KMS-11 (cell line): ENCODE measurements at regions not wholly inside any gene's neighbourhood (a gene's known extent, or its start where the extent isn't known, plus 50 kb on each side); places are given as distances from the start of the nearest gene placed in this dataset.

Experiments used
- H2AFZ ChIP-seq: fragments of 200-600 bp; sonication (generic); 2 replicates; pipeline ENCODE4 v1.6.1; 2016; ENCODE audit warnings: antibody characterized with exemption, mixed run types, low read depth
- H3K27ac ChIP-seq: fragments of 200-600 bp; sonication (generic); 2 replicates; pipeline ENCODE4 v1.6.1; 2016; ENCODE audit warnings: mild to moderate bottlenecking, mixed run types
- H3K27me3 ChIP-seq: fragments of 200-600 bp; sonication (generic); 2 replicates; pipeline ENCODE4 v1.6.1; 2017; ENCODE audit warnings: mild to moderate bottlenecking, low read depth, mixed run types, moderate library complexity; ENCODE audit not compliant: insufficient read depth
- H3K36me3 ChIP-seq: fragments of 200-600 bp; sonication (generic); 2 replicates; pipeline ENCODE4 v1.6.1; 2017; ENCODE audit warnings: mild to moderate bottlenecking, mixed run types; ENCODE audit not compliant: insufficient read depth
- H3K4me1 ChIP-seq: fragments of 200-600 bp; sonication (generic); 2 replicates; pipeline ENCODE4 v1.6.1; 2016; ENCODE audit warnings: mild to moderate bottlenecking, low read depth, mixed run types; ENCODE audit not compliant: poor library complexity, severe bottlenecking
- H3K4me2 ChIP-seq: fragments of 200-600 bp; sonication (generic); 2 replicates; pipeline ENCODE4 v1.7.0; 2016; ENCODE audit warnings: mild to moderate bottlenecking, mixed run types
- H3K4me3 ChIP-seq: fragments of 200-600 bp; sonication (generic); IDR thresholded peaks from 2 replicates; pipeline ENCODE4 v1.6.1; 2017; ENCODE audit warnings: low read depth, low read length, mixed read lengths; ENCODE audit not compliant: insufficient read depth
- H3K79me2 ChIP-seq: fragments of 200-600 bp; sonication (generic); 2 replicates; pipeline ENCODE4 v1.6.1; 2016; ENCODE audit warnings: low read depth, mixed run types; ENCODE audit not compliant: insufficient read depth
- H3K9ac ChIP-seq: fragments of 200-600 bp; sonication (generic); 2 replicates; pipeline ENCODE4 v1.6.1; 2016; ENCODE audit warnings: mild to moderate bottlenecking, mixed run types
- H4K20me1 ChIP-seq: fragments of 200-600 bp; sonication (generic); 2 replicates; pipeline ENCODE4 v1.6.1; 2016; ENCODE audit warnings: mild to moderate bottlenecking, mixed run types; ENCODE audit not compliant: insufficient read depth
- TF ChIP-seq, protein P1 (sequence below): fragments of 200-600 bp; sonication (generic); conservative IDR thresholded peaks from 2 replicates; pipeline ENCODE4 v1.6.1; 2017; ENCODE audit warnings: low read depth, mild to moderate bottlenecking, antibody characterized with exemption, low read length, moderate library complexity, mixed read lengths

DNA sequence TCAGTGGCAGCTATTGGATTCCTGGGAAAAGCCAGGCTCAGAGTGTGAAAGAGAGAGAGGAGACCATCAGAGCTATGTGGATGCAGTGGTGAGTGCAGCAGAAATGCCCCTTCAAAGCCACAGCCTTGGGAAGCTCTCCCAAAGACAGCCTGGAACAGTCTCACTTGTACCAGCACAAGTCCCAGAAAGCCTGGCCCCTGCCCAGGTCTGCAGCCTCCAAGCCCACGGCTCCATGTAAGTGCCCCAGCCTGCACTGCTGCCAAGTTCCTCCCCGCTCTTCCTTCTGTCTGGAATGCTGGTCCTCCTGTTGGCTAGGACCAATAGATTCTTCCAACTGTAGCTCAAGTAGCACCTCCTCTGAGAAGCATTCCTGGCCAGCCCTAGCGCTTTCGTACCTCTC is 539.7 kb downstream of the MIAT start:
- no peak overlapping the region for H3K27ac ChIP-seq
- TF ChIP-seq, protein P1, sequence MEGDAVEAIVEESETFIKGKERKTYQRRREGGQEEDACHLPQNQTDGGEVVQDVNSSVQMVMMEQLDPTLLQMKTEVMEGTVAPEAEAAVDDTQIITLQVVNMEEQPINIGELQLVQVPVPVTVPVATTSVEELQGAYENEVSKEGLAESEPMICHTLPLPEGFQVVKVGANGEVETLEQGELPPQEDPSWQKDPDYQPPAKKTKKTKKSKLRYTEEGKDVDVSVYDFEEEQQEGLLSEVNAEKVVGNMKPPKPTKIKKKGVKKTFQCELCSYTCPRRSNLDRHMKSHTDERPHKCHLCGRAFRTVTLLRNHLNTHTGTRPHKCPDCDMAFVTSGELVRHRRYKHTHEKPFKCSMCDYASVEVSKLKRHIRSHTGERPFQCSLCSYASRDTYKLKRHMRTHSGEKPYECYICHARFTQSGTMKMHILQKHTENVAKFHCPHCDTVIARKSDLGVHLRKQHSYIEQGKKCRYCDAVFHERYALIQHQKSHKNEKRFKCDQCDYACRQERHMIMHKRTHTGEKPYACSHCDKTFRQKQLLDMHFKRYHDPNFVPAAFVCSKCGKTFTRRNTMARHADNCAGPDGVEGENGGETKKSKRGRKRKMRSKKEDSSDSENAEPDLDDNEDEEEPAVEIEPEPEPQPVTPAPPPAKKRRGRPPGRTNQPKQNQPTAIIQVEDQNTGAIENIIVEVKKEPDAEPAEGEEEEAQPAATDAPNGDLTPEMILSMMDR = no peak
- no peaks in the 10 kb centered on the region for H4K20me1 ChIP-seq
- H3K27me3 ChIP-seq = no peaks in the 10 kb centered on the region
- H3K4me3 ChIP-seq = no peak overlapping the region
- no peaks in the 10 kb centered on the region for H3K36me3 ChIP-seq
- no peak overlapping the region for H3K4me2 ChIP-seq
- no peak overlapping the region for H3K9ac ChIP-seq
- H3K4me1 ChIP-seq = no peaks in the 10 kb centered on the region
- H3K79me2 ChIP-seq = no peaks in the 10 kb centered on the region
- H2AFZ ChIP-seq = no peak overlapping the region

DNA sequence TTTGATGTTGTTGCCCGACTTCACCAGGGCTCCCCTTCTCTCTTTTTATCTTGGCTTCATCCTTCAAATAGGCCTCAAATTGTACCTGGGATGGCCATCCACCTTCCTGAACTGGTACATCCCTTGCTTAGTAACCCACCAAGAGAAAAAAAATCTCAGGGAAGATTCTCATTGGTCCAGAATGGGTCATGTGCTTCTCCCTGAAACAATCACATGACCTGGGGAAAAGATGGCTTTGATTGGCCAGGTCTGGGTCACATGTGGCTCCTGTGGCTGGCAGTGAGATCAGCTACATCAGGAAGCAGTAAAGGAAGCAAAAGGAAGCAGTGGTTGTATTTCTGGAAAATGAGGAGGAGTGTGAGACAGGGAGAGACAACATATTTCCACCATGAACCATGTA is 540.2 kb downstream of the MIAT start:
- Histone ChIP-seq H3K79me2 (no peaks in the 10 kb centered on the region), H4K20me1 (no peaks in the 10 kb centered on the region), H3K36me3 (no peaks in the 10 kb centered on the region), H2AFZ (no peak overlapping the region), H3K27ac (no peak overlapping the region), H3K27me3 (no peaks in the 10 kb centered on the region), H3K9ac (no peak overlapping the region), H3K4me3 (no peak overlapping the region), H3K4me2 (no peak overlapping the region), H3K4me1 (no peaks in the 10 kb centered on the region)
- TF ChIP-seq, protein P1 = no peak

DNA sequence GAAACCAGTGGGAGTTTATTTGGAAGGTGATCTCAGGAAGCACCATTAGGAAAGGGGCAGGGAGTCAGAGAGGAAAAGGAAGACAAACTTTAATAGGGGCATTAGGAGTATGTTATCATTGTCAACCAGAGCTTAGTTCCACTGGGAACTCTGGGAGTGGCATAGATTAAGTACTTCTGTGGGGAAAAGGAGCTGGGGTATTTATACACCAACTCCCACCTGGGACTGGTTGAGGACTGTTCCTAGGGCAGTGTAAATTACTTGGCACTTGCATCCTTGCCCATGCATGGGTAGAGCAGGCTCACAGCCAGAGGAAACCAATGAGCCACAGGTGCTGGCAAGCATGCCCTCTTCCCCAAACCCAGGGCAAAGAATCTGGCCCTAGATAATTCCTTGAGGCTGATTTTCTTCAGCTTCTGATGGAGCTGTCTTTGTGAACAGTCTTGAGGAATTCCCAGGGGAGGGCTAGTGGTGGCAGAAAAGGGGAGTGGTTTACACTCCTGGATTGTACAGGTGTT is 541.2 kb downstream of the MIAT start:
- H3K79me2 ChIP-seq = no peaks in the 10 kb centered on the region
- TF ChIP-seq, protein P1 = no peak
- no peaks in the 10 kb centered on the region for H4K20me1 ChIP-seq
- H3K9ac ChIP-seq = no peak overlapping the region
- H3K4me2 ChIP-seq = no peak overlapping the region
- H3K4me3 ChIP-seq = no peak overlapping the region
- H2AFZ ChIP-seq = no peak overlapping the region
- H3K36me3 ChIP-seq = no peaks in the 10 kb centered on the region
- H3K4me1 ChIP-seq = no peaks in the 10 kb centered on the region
- H3K27me3 ChIP-seq = no peaks in the 10 kb centered on the region
- no peak overlapping the region for H3K27ac ChIP-seq

- Histone ChIP-seq H3K36me3 (no peaks in the 10 kb centered on the region), H3K27me3 (no peaks in the 10 kb centered on the region), H3K79me2 (no peaks in the 10 kb centered on the region), H3K4me2 (no peak overlapping the region), H3K27ac (no peak overlapping the region), H4K20me1 (no peaks in the 10 kb centered on the region), H3K9ac (no peak overlapping the region), H3K4me3 (no peak overlapping the region), H2AFZ (no peak overlapping the region), H3K4me1 (no peaks in the 10 kb centered on the region)
- TF ChIP-seq, protein P1 = no peak
These were observed 542.0 kb downstream of the MIAT start for GRCh38 chr22:27199354-27199753.
